HG03558 (cell line): ENCODE measurements at regions not wholly inside any gene's neighbourhood (a gene's known extent, or its start where the extent isn't known, plus 50 kb on each side); places are given as distances from the start of the nearest gene placed in this dataset.

Experiments used
- ATAC-seq: cut with Tn5 transposase; IDR thresholded peaks from one replicate; pipeline ENCODE4 v1.9.1; 2021; ENCODE audit warnings: moderate number of reproducible peaks; ENCODE audit not compliant: unreplicated experiment; ENCODE audit errors: extremely low read depth

DNA sequence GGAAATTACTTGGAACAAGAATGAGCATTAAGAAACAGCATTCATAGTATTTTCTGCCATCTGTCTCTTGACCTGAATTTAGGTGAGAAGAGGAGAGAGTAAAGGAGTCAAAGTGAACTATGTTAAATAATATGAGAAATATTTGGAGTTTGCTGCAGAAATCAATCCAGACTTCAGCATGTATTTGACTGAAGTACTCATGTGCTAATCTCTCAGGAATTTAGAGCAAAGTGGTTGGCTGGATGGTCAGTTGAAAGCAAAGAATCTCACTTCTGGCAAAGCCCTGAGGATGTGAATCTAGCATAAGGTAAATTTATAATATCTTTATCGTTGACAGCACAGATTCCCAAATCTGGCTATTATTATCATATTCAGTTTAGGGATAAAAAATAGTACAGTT lies 394.3 kb downstream of the PCDH17 start:
- ATAC-seq = no peak

DNA sequence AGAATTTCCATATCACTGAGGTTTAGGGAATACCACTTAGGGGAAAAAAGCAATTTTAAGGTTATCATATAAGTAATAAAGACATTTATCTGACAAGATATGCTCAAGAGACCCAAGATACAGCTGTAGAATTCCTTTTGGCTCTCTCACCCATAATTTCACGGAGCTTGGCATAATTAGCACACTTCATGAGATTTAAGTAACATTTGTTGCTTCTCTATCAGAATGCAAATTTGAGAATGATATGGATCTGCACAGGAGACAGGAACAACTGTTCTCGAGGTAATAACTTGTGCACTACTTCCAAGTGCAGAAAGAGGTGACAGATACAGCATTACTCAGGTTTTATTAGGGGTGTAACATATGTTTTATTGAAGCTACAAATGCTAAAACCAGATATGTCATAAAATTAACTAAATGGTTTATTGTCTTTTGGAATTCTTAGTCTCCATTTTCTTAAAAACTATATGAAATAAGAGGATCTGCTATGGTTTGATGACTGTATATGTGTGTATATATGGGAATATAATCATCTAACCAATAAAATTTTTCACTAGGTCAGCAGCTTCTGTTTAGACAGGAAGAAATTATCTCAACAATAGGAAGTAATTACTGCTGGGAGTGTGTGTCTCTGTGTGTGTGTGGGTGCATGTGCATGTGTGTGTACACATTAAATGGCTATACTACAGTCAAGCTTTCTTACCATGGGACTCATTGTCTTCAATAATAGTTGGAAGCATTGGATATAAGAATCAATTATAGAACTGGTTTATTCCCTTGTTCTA lies 401.3 kb downstream of the PCDH17 start:
- ATAC-seq = no peak

DNA sequence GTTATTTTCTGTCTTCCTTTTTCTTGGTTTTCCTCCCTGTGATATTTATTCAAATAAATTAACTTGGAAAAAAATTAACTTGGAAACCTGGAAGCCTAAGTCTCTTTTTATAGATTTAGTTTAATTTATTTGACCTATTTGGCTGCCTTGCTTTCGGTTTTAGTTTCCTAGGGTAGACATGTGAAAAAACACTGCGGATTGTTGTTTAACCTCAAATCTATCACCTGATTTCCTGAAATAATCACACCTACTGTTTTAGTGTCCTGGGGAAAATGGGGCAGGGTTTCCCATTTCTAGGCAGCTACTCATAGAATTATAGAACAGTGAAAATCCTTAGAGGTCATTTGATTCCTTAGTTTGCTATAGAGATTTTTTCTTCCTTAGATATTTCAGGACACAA lies 412.4 kb downstream of the PCDH17 start:
- no peak for ATAC-seq

DNA sequence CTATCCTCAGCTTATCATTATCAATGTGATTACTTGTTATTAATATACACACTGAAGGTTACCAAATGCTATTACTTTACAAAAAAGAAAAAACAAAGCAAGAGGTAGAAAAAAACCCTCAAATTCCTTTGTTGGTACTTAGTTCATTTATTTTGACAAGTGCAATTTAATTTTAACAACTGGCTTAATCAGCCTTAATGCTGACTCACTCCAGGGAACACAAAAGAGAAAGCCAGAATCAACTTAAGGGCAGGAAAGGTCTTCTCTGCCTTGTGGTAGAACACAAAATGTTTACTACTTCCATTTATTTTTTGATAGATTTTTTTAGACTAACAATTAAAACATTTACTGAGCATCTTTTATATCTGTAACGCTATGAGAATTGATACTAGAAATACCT lies 417.1 kb downstream of the PCDH17 start:
- ATAC-seq = no peak

DNA sequence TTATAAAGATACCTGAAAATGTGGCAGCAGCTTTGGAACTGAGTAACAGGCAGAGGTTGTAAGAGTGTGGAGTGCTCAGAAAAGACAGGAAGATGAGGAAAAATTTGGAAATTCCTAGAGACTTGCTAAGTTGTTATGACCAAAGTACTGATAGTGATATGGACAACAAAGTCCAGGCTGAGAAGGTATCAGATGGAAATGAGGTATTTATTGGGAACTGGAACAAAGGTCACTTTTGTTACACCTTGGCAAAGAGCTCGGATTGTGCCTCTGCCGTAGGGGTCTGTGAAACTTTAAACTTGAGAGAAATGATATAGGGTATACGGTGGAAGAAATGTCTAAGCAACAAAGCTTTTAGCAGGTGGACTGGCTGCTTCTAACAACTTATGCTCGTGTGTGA lies 419.9 kb downstream of the PCDH17 start:
- ATAC-seq = no peak

DNA sequence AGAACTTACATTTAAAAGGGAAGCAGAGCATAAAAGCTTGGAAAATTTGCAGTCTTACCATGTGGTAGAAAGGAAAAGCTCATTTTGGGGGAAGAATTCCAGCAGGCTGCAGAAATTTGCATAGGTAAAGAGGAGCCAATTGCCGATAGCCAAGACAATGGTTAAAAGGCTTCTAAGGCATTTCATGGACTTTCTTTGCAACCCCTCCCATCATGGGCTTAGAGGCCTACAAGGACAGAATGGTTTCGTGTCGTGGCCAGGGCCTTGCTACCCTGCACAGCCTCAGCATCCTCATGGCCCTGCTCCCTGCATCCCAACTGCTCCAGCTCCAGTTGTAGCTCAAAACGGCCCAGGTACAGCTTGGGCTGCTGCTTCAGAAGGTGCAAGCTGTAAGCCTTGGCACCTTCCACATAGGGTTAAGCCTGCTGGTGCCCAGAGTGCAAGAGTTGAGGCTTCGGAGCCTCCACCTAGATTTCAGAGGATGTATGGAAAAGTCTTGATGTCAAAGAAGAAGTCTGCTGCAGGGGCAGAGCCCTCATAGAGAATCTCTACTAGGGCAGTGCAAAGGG lies 420.3 kb downstream of the PCDH17 start:
- ATAC-seq = no peak

DNA sequence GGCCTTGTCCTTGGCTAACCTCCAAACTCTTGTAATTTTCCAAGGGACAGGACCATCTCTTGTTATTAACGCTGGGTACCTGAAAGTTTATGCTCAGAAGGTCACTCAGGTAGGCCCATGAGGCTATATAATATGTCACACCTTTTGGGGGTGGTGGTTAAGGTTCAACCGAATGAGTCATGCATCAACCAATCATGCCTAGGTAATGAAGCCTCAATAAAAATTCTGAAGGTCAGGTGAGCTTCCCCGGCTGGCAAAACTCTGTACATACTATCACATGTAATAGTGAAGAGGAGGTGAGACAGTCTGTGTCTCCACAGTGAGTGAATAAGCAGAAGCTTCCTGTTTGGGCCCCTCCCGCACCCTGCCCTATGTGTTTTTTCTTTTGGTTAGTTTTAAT lies 424.9 kb downstream of the PCDH17 start:
- ATAC-seq = no peak

DNA sequence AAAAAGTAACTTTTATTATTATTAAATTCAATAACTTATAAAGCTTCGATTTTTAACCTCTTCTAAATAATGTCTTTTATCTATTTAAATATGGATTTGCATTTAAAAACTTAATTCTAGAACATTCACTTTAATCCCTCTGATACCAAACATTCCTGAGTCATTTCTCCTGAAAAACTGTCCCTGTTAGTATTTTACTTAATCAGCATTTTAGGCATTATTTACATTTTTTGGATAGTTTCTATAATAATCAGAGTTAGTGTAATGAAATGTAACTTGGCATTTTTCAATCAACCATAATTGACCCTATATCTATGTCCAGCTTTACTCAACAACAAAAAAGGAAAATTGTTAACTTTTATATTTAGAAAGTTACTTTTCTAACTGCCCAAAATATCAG lies 428.1 kb downstream of the PCDH17 start:
- ATAC-seq = no peak

DNA sequence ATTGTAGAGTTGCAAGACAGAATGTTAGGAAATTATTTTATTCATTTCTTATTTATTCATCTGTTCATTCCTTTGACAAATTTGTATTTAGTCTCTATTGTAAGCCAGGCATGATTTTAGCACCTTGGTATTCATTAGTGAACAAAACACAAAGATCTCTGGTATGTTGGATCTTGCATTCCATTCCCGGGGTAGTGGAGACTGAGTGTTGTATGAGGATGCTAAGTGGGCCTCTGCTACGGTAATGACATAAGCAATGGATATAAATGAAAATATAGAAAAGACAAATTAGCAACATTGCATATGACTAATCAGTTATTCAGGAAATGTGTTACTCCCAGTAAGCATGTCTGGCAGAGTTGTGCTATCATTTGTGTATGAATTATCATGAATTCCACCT lies 449.3 kb downstream of the PCDH17 start:
- no peak for ATAC-seq

DNA sequence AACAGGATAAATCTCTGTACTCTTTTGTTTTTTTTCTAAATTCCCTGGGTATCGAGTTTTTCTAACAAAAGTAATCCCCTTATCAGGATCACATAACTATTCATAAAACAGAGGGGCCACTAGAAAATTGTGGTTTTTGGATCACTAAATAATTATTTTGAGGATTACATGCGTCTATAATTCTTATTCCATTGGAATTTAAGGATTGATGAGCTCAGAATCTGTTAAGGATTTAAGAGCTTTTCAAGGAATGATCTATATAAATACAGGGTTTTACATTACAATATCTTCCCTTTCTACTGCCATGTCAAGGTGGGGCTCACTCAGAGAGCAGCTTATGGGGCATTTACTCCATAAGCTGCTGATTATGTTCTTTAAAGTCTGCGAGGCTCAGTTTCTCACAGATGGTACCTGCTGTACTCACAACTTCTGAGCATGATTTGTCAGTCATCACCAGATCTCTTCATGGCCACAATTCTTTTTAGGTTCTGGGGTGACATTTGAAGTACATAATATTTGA lies 449.8 kb downstream of the PCDH17 start:
- ATAC-seq = no peak

DNA sequence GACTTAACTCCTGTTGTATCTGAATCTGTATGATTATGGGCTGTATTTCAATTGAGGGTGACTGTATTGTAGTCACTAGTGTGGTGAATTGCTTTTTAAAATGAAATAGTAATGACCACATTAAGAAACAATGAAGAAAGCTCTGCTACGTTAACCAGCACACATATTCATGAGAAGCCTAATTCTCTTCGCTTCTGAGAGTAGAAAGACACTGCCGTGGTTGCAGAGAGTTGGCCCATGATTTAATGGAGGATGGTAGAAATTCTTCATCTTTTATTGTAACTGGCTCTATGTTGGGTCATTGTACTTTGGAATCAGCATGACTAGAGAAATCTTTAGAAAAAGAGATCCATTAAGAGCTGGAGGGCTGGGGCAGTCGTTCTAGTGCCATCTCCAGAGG lies 451.5 kb downstream of the PCDH17 start:
- no peak for ATAC-seq

DNA sequence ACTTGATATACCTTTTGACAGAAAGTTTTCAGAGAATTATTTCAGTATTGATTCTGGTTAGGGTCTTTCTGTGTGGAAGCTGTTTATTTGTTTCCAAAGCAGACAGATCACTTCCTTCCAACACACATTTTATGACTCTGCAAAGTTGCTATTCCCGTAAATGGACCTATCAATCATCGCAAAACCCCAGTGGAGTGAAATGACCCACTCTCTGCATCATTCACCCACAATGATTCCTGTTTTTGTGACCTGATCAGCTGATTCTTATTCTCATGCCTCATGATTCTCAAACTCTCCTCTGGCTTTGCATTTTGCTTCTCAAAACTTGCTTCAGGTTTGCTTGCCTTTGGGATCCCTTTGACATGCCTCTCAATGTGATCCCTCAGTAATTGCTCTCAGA lies 453.7 kb downstream of the PCDH17 start:
- ATAC-seq = no peak

DNA sequence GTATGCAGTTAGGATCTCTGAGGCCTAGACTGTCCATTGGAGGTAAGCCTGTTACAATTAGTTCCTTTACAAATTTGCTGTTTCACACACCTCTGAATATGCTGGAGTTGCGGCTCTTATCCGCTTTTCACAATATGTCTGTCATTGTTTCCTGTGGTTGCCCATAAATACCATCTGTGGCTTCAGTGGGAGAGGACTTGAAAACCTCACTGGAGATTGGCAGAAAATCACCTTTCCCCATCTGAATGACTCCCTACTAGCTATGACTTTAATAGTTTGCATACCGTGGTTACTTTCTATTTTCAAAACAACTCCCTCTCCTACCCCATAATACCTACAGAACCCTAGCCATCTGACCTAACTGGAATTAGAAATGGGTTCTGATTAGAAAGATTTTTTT lies 454.3 kb downstream of the PCDH17 start:
- ATAC-seq = no peak

DNA sequence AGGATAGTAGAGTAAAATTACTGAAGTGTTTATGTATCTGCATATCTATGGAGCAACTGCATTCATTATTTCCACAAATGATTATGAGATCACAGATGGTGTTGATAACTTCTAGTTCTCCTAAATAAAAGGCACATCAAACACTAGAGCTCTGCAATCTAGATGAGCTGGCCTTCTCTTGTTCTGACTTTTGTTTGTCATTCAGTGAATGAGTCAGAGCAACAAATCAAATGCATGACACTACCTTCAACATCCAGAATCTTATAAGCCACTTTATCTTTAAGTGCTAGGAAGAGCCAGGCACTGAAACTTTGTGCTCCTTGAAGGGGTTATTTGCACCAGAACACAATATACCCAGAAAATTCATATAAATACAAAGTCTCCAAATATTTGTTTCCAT lies 456.0 kb downstream of the PCDH17 start:
- no peak for ATAC-seq

DNA sequence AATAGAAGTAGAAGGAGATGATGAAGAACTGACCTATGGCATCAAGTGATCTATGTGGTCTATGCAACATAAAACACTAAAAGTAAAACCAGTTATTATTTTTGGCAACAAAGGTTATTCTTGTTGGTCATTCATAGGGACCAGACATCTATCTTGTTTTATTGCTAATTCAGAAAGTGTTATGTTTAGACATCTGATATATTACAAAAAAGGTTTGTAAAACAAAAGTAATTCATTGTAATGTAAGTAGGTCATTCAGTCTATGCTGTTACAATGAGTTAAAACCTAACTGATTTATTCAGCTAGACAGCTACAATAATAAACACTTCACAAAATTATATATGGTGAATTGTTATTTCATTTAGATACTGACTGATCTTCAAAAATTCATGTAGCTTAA lies 461.9 kb downstream of the PCDH17 start:
- ATAC-seq = no peak

DNA sequence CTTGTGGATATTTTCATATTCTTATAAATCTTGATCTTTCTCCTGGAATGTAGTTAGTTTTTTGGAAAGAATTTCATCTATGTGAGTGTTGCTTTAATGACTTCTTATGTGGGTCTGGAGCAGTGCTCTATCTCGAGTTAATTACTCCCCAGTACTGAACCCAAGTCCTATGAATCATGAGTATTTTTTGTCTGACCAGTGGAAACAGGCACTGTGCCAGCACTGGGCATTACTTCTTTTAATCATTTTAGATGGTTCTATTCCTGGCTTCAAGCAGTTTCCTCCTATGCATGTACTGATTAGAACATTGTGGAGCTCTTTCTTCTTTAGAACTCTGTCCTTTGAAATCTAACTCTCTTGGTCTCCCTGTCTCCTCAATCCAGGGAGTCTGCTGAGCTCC lies 466.3 kb downstream of the PCDH17 start:
- ATAC-seq = no peak

DNA sequence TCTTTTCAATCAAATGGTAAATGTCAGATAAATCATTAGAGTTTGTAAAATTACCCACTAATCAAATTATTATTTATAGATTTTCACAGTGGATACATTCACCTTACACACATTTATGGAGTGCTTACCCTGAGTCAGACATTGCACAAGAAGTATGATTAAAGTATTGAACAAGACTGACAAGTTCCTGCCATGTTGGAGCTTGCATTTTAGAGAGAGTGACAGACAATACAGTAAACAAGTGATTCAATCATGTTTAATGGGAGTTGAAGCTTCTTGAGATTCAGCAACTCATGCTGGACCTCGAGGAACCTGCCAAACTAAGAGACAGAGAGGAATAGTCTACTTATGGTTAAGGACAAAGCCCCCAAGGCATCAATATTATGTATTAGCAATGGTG lies 487.8 kb downstream of the PCDH17 start:
- ATAC-seq = no peak

DNA sequence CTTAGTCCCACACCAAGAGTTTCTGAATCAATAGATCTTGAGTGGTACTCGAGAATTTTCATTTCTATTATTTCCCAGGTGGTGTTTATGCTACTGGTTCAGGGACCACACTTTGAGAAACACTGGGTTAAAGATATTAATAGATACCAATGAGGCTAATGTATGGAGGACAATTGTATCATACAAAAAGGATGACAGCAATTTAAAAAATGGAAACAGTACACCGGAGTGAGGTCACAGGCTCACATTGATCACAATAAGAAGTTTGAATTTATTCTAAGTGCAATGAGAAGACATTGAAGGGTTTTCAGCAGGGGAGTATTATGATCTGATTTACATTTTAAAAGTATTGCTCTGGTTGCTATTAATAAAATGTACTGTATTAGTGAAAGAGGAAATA lies 488.3 kb downstream of the PCDH17 start:
- no peak for ATAC-seq

DNA sequence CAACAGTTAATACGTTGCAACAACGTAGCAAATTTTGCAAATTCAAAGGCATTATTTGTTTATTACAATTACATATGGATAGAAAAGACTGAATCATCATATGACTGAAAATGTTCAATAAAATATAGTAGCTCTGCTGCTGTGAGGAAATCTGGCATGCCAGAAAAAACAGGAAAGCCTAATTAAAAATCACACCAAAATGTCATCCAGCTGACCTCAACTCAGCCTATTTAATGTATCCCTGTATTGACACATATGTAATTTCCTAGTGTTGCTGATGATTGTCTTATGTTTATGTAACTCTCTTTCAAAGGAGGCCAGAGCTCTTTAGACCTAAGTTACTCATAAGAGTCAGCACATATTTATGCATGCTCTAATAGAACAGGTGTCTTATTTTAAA lies 495.0 kb downstream of the PCDH17 start:
- no peak for ATAC-seq

DNA sequence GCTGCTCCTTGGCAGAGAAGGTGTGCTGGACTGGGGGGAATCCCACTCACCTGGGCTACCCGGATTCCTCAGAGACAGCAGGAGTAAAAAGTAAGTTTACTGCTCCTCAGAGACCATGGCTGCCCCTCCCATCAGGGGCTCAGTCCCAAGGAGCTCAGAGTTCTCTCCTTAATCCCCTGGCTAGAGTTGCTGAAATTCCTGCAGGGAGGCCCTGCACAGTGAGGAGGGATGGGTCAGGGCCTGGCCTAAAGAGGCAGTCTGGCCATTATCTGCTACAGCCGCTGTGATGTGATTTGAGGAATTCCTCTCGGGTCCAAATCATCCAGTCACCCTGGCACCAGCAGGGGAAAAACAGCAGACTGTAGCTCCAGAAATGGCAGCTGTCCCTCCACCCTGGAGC lies 502.5 kb downstream of the PCDH17 start:
- no peak for ATAC-seq

DNA sequence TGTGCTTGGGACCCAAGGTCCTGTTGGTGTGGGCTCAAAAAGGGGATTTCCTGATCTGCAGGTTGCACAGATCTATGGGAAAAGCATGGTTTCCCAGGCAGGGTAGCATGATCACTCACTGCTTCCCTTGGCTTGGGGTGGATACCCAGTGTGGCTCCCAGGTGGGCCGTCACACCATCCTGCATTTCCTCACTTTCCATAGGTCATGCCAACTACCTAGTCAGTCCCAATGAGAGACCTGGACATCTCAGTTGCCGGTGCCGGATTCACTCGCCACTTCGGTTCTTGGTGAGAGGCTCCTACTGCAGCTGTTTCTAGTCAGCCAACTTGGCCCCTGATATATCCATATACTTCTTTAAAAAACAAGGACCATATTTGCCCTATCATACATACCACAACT lies 503.0 kb downstream of the PCDH17 start:
- no peak for ATAC-seq

DNA sequence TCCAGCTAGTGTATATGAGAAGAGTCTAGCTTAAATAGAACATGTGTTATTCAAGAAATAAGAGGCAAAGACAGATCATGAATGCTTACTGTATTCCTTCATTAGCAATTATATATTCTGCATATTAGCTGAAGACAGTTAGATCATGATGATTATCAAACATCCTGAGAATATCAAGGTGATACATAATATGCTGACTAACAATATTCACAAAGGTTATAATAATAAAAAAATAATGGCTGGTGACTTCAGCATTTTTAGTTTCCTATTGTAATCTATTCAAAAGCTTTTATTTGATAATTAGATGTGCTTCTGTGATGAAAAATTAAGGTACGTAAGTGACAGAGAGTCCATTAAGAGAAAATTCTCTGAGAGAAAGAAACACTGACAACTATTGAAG lies 511.4 kb downstream of the PCDH17 start:
- ATAC-seq = no peak
